ENCODE measurements at regions not wholly inside any gene's neighbourhood (a gene's known extent, or its start where the extent isn't known, plus 50 kb on each side); places are given as distances from the start of the nearest gene placed in this dataset.
A peak's percentile ranks its signal among the peaks of the same experiment; 100 is the strongest.
"Not testable (repeated sequence)": the region's sequence is repeated elsewhere in the genome, so short reads cannot be mapped to it uniquely, and the experiment has no call there.

DNA sequence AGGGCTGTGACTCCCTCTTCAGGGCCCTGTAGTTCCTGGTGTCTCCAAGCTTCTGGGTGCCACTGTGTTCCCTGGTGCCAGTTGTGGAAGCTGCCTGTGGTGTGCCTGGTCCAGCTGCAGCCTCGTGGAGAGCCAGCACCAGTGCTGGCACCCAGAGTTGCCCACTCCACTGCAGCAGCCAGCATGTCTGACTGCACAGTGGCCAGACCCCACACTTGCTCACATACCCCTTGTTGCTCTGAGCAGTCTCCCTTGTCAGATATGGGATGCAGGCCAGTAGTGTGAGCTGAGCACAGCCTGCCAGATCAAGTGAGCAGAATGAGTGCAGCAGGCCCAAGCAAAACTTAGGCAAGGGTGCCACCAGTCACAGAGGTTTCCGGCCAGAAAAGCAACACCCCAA is 108.6 kb downstream of the ZMAT1 start:
- no peaks in the 10 kb centered on the region for H3K9me3 ChIP-seq (ENCODE audit: control insufficient read depth in 5 of 5, low read length in 5 of 5)
- H3K27ac ChIP-seq (ENCODE audit: low read depth, low read length): no peak overlapping the region
- no peak overlapping the region for H3K9ac ChIP-seq (ENCODE audit: low read length in 5 of 5)

DNA sequence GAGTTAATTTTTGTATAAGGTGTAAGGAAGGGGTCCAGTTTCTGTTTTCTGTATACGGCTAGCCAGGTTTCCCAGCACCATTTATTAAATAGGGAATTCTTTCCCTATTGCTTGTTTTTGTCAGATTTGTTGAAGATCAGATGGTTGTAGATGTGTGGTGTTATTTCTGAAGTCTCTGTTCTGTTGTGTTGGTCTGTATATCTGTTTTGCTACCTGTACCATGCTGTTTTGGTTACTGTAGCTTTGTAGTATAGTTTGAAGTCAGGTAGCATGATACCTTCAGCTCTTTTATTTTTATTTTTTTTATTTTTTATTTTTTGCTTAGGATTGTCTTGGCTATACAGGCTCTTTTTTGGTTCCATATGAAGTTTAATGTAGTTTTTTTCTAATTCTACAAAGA is 114.1 kb downstream of the ZMAT1 start:
- not testable (repeated sequence) for H3K4me1 ChIP-seq (ENCODE audit: control insufficient read depth in 5 of 5, insufficient read depth in 5 of 5, low read length in 5 of 5); H3K4me3 ChIP-seq (ENCODE audit: low read depth in 1 of 5, low read length in 5 of 5); H3K27ac ChIP-seq (ENCODE audit: low read depth, low read length); H3K36me3 ChIP-seq (ENCODE audit: control insufficient read depth in 5 of 5, insufficient read depth in 5 of 5, low read length in 5 of 5); H3K9ac ChIP-seq (ENCODE audit: low read length in 5 of 5); H3K9me3 ChIP-seq (ENCODE audit: control insufficient read depth in 5 of 5, low read length in 5 of 5)
- H3K27me3 ChIP-seq (ENCODE audit: control insufficient read depth in 5 of 5, insufficient read depth in 4 of 5, low read length in 5 of 5): peaks cover 0 to 21% (median 5%) of the 10 kb centered on the region in 5 donors

More for the DNA sequence above, 108.6 kb downstream of the ZMAT1 start:
- Histone ChIP-seq H3K36me3 (ENCODE audit: control insufficient read depth in 5 of 5, insufficient read depth in 5 of 5, low read length in 5 of 5) (no peaks in the 10 kb centered on the region), H3K4me1 (ENCODE audit: control insufficient read depth in 5 of 5, insufficient read depth in 5 of 5, low read length in 5 of 5) (no peaks in the 10 kb centered on the region), H3K27me3 (ENCODE audit: control insufficient read depth in 5 of 5, insufficient read depth in 4 of 5, low read length in 5 of 5) (peaks cover 0 to 19% (median 13%) of the 10 kb centered on the region in 5 donors), H3K4me3 (ENCODE audit: low read depth in 1 of 5, low read length in 5 of 5) (no peak overlapping the region)

DNA sequence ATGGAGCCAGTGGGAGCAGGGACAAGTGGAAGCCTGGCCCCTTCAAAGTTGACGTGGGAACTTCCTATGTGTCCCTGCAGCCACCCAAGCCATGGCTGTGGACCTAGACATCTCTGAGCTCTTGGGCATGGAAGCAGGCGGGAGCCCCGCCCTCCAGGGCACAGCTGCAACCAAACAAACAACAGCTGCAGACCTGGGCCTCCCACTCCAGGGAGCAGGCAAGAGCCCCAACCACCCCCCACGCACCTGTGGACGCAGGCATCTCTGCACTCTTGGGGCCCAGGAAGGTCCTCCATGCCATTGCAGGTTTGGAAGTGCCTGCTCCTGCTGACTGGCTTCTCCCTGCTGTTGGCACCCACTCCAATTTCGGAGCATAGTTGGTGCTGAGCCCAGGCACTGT is 118.6 kb downstream of the ZMAT1 start:
- Histone ChIP-seq H3K36me3 (ENCODE audit: control insufficient read depth in 5 of 5, insufficient read depth in 5 of 5, low read length in 5 of 5) (no peaks in the 10 kb centered on the region), H3K27me3 (ENCODE audit: control insufficient read depth in 5 of 5, insufficient read depth in 4 of 5, low read length in 5 of 5) (peaks cover 0 to 16% (median 2%) of the 10 kb centered on the region in 5 donors), H3K9ac (ENCODE audit: low read length in 5 of 5) (no peak overlapping the region), H3K9me3 (ENCODE audit: control insufficient read depth in 5 of 5, low read length in 5 of 5) (peaks cover 0 to 15% (median 2%) of the 10 kb centered on the region in 5 donors), H3K4me1 (ENCODE audit: control insufficient read depth in 5 of 5, insufficient read depth in 5 of 5, low read length in 5 of 5) (no peaks in the 10 kb centered on the region), H3K4me3 (ENCODE audit: low read depth in 1 of 5, low read length in 5 of 5) (no peak overlapping the region), H3K27ac (ENCODE audit: low read depth, low read length) (no peak overlapping the region)

DNA sequence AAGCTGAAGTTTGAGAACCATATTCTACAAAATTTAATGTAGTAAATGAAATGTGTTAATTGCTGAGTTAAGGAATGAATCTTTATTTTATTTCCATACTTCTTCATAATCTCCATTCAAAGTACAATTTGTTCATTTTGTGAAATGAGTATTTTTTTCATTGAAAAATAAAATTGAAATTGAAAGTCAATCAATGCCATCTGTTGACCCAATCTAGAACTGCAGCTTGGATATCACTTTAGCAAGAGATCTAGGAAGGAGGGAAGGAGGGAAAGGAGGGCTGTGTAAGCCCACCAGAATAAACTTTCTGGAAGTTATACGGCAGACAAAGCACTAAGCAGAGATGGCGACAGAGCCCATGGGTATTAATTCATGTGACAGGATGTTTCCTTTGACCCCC is 128.4 kb downstream of the ZMAT1 start:
- H3K9me3 ChIP-seq (ENCODE audit: control insufficient read depth in 5 of 5, low read length in 5 of 5): no peaks in the 10 kb centered on the region
- H3K4me3 ChIP-seq (ENCODE audit: low read depth in 1 of 5, low read length in 5 of 5): no peak overlapping the region
- no peak overlapping the region for H3K9ac ChIP-seq (ENCODE audit: low read length in 5 of 5)
- H3K27ac ChIP-seq (ENCODE audit: low read depth, low read length): no peak overlapping the region
- no peaks in the 10 kb centered on the region for H3K36me3 ChIP-seq (ENCODE audit: control insufficient read depth in 5 of 5, insufficient read depth in 5 of 5, low read length in 5 of 5)
- peaks cover 0 to 4% (median 0%) of the 10 kb centered on the region in 5 donors for H3K4me1 ChIP-seq (ENCODE audit: control insufficient read depth in 5 of 5, insufficient read depth in 5 of 5, low read length in 5 of 5)
- no peaks in the 10 kb centered on the region for H3K27me3 ChIP-seq (ENCODE audit: control insufficient read depth in 5 of 5, insufficient read depth in 4 of 5, low read length in 5 of 5)

DNA sequence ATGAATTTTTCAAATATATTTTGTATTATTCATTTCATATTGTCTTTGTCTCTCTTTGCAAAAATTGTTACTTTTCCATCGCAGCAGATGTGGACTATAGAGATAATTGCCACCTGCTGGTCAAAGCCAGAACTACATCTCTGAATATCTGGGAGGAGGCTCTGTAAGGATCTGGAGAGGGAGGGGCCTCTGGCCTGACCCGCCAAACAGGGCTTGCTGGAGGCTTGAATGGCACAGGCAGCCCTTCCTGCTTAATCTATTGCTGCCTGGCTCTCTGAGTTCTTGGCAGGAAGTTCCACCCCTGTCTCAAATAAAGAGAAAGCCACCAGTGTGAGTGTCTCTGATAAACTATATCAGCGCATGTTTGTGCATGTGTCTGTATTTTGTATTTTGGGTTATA is 132.4 kb downstream of the ZMAT1 start:
- Histone ChIP-seq H3K4me3 (ENCODE audit: low read depth in 1 of 5, low read length in 5 of 5) (peak overlapping the region in 3 of 5 donors; percentile 29 to 57 (median 40)), H3K36me3 (ENCODE audit: control insufficient read depth in 5 of 5, insufficient read depth in 5 of 5, low read length in 5 of 5) (no peaks in the 10 kb centered on the region), H3K27me3 (ENCODE audit: control insufficient read depth in 5 of 5, insufficient read depth in 4 of 5, low read length in 5 of 5) (peaks cover 0 to 6% (median 2%) of the 10 kb centered on the region in 5 donors), H3K4me1 (ENCODE audit: control insufficient read depth in 5 of 5, insufficient read depth in 5 of 5, low read length in 5 of 5) (peaks cover 0 to 4% (median 0%) of the 10 kb centered on the region in 5 donors), H3K9me3 (ENCODE audit: control insufficient read depth in 5 of 5, low read length in 5 of 5) (no peaks in the 10 kb centered on the region), H3K9ac (ENCODE audit: low read length in 5 of 5) (no peak overlapping the region), H3K27ac (ENCODE audit: low read depth, low read length) (no peak overlapping the region)

DNA sequence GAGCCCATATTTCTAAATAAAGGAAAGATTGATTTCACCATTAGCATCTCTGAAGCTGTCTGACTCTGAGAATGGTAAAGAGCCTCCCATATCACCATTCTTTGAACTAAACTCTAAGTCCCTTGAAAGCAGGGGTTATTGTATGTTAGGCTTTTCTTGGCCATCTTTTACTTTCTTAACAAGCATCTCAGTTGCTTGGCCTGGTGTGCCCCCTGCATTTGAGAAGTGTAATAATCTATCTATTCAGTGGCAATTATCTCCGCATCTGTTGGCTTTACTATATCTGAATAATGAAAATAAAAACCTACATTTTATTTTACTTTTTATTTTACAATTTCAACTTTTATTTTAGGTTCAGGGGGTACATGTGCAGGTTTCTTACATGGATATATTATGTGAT is 128.3 kb upstream of the ARMCX2 start:
- Histone ChIP-seq H3K36me3 (ENCODE audit: control insufficient read depth in 5 of 5, insufficient read depth in 5 of 5, low read length in 5 of 5) (no peaks in the 10 kb centered on the region), H3K4me3 (ENCODE audit: low read depth in 1 of 5, low read length in 5 of 5) (no peak overlapping the region), H3K27ac (ENCODE audit: low read depth, low read length) (no peak overlapping the region), H3K9me3 (ENCODE audit: control insufficient read depth in 5 of 5, low read length in 5 of 5) (no peaks in the 10 kb centered on the region), H3K27me3 (ENCODE audit: control insufficient read depth in 5 of 5, insufficient read depth in 4 of 5, low read length in 5 of 5) (peaks cover 0 to 3% (median 0%) of the 10 kb centered on the region in 5 donors), H3K9ac (ENCODE audit: low read length in 5 of 5) (no peak overlapping the region), H3K4me1 (ENCODE audit: control insufficient read depth in 5 of 5, insufficient read depth in 5 of 5, low read length in 5 of 5) (no peaks in the 10 kb centered on the region)

DNA sequence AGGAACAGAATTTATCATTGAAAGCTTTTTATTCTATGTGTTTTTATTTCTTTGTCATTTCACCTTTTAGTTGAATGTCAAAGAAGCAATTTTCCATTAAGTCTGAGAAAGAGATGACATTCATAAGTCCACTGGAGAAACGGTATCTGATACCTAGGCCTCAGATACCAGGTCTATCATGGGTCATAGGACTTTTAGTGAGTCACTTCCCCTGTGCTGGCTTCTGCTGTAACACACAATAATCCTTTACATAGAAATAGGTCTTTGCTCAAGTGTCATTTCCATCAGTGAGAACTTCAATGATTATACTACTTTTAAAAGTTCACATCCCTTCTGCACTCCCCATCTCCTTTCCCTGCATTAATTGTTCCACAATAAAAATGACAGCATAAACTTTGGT is 125.5 kb upstream of the ARMCX2 start:
- Histone ChIP-seq H3K4me3 (ENCODE audit: low read depth in 1 of 5, low read length in 5 of 5) (no peak overlapping the region), H3K27ac (ENCODE audit: low read depth, low read length) (no peak overlapping the region), H3K9me3 (ENCODE audit: control insufficient read depth in 5 of 5, low read length in 5 of 5) (no peaks in the 10 kb centered on the region), H3K4me1 (ENCODE audit: control insufficient read depth in 5 of 5, insufficient read depth in 5 of 5, low read length in 5 of 5) (no peaks in the 10 kb centered on the region), H3K9ac (ENCODE audit: low read length in 5 of 5) (no peak overlapping the region), H3K36me3 (ENCODE audit: control insufficient read depth in 5 of 5, insufficient read depth in 5 of 5, low read length in 5 of 5) (no peaks in the 10 kb centered on the region), H3K27me3 (ENCODE audit: control insufficient read depth in 5 of 5, insufficient read depth in 4 of 5, low read length in 5 of 5) (peaks cover 0 to 3% (median 0%) of the 10 kb centered on the region in 5 donors)

DNA sequence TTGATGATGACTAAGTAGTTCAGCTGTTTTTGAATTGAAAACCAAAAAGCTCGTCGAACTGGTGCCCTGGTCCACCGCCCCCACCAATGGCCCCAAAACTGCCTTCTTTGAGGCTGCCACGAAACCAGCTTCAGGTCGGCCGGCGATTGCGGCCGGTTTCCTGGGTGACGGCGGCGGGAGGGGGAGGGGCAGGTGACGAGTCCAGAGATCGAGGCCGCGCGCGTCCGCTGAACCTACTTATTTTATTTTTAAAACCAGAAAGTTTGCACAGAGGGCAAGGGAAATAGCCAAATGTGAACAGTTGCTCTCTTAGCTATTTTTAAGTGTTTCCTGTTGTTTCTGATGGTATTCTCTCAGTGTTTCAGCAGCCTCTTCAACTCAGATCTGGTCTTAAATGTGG is 120.8 kb upstream of the ARMCX2 start:
- not testable (repeated sequence) for H3K9me3 ChIP-seq (ENCODE audit: control insufficient read depth in 5 of 5, low read length in 5 of 5); H3K27ac ChIP-seq (ENCODE audit: low read depth, low read length); H3K9ac ChIP-seq (ENCODE audit: low read length in 5 of 5); H3K27me3 ChIP-seq (ENCODE audit: control insufficient read depth in 5 of 5, insufficient read depth in 4 of 5, low read length in 5 of 5); H3K4me3 ChIP-seq (ENCODE audit: low read depth in 1 of 5, low read length in 5 of 5); H3K36me3 ChIP-seq (ENCODE audit: control insufficient read depth in 5 of 5, insufficient read depth in 5 of 5, low read length in 5 of 5); H3K4me1 ChIP-seq (ENCODE audit: control insufficient read depth in 5 of 5, insufficient read depth in 5 of 5, low read length in 5 of 5)

DNA sequence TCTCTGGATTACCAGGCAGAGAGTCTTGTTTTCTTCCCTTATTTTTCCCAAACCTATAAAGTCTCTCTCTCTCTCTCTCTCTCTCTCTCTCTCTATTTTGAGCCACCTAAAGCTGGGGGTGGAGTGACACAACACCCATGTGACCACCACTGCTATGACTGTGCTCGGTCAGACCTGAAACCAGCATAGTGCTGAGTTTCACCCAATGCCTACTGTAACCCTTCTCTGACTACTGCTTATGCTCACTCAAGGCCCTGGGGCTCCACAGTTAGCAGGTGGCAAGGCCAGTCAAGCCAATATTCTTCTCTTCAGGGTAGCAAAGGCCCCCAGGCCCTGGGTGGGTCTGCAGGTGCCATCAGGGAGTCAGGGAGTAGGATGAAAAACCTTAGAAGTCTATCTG is 114.7 kb upstream of the ARMCX2 start:
- H3K4me3 ChIP-seq (ENCODE audit: low read depth in 1 of 5, low read length in 5 of 5): no peak overlapping the region
- H3K4me1 ChIP-seq (ENCODE audit: control insufficient read depth in 5 of 5, insufficient read depth in 5 of 5, low read length in 5 of 5): no peaks in the 10 kb centered on the region
- H3K9ac ChIP-seq (ENCODE audit: low read length in 5 of 5): no peak overlapping the region
- H3K27ac ChIP-seq (ENCODE audit: low read depth, low read length): no peak overlapping the region
- H3K9me3 ChIP-seq (ENCODE audit: control insufficient read depth in 5 of 5, low read length in 5 of 5): peaks cover 0 to 4% (median 3%) of the 10 kb centered on the region in 5 donors
- H3K36me3 ChIP-seq (ENCODE audit: control insufficient read depth in 5 of 5, insufficient read depth in 5 of 5, low read length in 5 of 5): no peaks in the 10 kb centered on the region
- peaks cover 0 to 13% (median 6%) of the 10 kb centered on the region in 5 donors for H3K27me3 ChIP-seq (ENCODE audit: control insufficient read depth in 5 of 5, insufficient read depth in 4 of 5, low read length in 5 of 5)

DNA sequence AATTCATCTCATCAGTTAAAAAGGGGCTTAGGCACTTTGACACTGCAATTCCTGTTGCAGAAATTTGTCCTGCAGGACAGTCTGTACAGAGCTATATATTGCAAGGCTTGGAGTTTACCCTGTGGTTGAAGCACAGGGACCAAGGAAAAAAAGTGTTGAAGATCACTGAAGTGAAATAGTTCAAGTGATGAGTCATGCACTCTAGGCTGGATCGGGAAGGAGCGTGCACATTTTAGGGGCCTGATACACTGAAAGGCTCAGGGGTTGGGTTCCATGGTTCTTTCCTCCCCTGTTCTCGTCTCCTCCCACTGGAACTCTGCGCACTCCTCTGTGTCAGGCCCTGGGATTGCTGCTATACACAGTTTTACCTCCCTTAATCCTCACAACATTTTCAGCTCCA is 104.9 kb upstream of the ARMCX2 start:
- no peak overlapping the region for H3K9ac ChIP-seq (ENCODE audit: low read length in 5 of 5)
- H3K27ac ChIP-seq (ENCODE audit: low read depth, low read length): no peak overlapping the region
- H3K9me3 ChIP-seq (ENCODE audit: control insufficient read depth in 5 of 5, low read length in 5 of 5): peaks cover 0 to under 1% (median 0%) of the 10 kb centered on the region in 5 donors
- H3K36me3 ChIP-seq (ENCODE audit: control insufficient read depth in 5 of 5, insufficient read depth in 5 of 5, low read length in 5 of 5): no peaks in the 10 kb centered on the region
- H3K27me3 ChIP-seq (ENCODE audit: control insufficient read depth in 5 of 5, insufficient read depth in 4 of 5, low read length in 5 of 5): peaks cover 0 to 13% (median 5%) of the 10 kb centered on the region in 5 donors
- H3K4me3 ChIP-seq (ENCODE audit: low read depth in 1 of 5, low read length in 5 of 5): no peak overlapping the region
- no peaks in the 10 kb centered on the region for H3K4me1 ChIP-seq (ENCODE audit: control insufficient read depth in 5 of 5, insufficient read depth in 5 of 5, low read length in 5 of 5)

DNA sequence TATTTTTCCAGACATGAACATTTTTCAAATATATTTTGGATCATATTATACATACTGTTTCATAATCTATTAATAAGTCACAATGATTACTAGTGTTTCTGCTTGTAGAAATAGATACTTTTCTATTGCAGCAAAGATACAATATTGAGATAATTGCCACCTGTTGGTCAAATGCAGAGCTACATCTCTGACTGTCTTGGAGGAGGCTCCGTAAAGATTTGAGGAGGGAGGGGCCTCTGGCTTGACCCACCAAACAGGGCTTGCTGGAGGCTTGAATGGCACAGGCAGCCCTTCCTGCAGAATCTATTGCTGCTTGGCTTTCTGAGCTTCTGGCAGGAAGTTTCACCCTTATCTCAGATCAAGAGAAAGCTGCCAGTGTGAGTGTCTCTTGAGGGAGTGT is 99.3 kb upstream of the ARMCX2 start:
- Histone ChIP-seq H3K4me3 (ENCODE audit: low read depth in 1 of 5, low read length in 5 of 5) (no peak overlapping the region), H3K27ac (ENCODE audit: low read depth, low read length) (no peak overlapping the region), H3K9ac (ENCODE audit: low read length in 5 of 5) (no peak overlapping the region), H3K9me3 (ENCODE audit: control insufficient read depth in 5 of 5, low read length in 5 of 5) (no peaks in the 10 kb centered on the region), H3K4me1 (ENCODE audit: control insufficient read depth in 5 of 5, insufficient read depth in 5 of 5, low read length in 5 of 5) (peaks cover 0 to 2% (median 0%) of the 10 kb centered on the region in 5 donors), H3K27me3 (ENCODE audit: control insufficient read depth in 5 of 5, insufficient read depth in 4 of 5, low read length in 5 of 5) (peaks cover 0 to 8% (median 0%) of the 10 kb centered on the region in 5 donors), H3K36me3 (ENCODE audit: control insufficient read depth in 5 of 5, insufficient read depth in 5 of 5, low read length in 5 of 5) (no peaks in the 10 kb centered on the region)
